ENCODE measurements at regions not wholly inside any gene's neighbourhood (a gene's known extent, or its start where the extent isn't known, plus 50 kb on each side); places are given as distances from the start of the nearest gene placed in this dataset.
"Not testable (repeated sequence)": the region's sequence is repeated elsewhere in the genome, so short reads cannot be mapped to it uniquely, and the experiment has no call there.

GRCh38 chr6:86459978-86460377 lies 477.4 kb upstream of the HTR1E start:
- no peak for DNase-seq

GRCh38 chr6:86456821-86457220 lies 480.5 kb upstream of the HTR1E start:
- DNase-seq, result no peak

DNA sequence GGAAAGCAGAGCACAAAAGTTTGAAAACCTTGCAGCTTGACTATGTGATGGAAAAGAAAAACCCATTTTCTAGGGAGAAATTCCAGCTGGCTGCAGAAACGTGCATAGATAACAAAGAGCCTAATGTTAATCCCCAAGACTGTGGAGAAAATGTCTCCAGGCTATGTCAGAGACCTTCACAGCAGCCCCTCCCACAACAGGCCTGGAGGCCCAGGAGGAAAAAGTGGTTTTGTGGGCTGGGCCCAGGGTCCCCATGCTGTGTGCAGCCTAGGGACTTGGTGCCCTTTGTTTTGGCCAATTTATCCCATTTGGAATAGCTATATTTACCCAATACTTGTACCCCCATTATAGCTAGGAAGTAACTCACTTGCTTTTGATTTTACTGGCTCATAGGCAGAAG lies 484.1 kb upstream of the HTR1E start:
- DNase-seq, result no peak

- DNase-seq, result no peak
These were observed 488.9 kb upstream of the HTR1E start for GRCh38 chr6:86448398-86448797.

- DNase-seq, result no peak
These were observed 496.7 kb upstream of the HTR1E start for GRCh38 chr6:86440608-86441007.

- no peak for DNase-seq
These were observed 513.8 kb upstream of the HTR1E start for GRCh38 chr6:86423571-86423970.

DNA sequence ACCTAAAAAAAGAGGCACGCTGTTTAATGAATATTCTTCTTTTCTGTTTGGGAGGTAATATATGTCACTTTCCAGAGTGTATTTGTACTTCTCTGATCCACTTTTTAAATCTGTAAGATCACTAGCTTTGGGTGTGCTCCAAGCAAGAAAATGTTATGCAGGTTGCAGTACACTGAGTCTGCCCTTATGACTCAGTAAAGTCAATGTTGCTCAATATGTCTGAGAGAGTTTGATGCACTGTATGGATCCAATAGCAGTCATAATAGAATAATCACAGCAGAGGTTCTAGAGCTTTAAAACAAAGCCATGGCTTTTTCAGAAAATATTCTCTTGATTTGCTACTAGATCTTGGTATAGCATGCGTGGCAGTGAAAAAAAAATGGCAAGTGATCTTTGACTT lies 525.3 kb upstream of the HTR1E start:
- DNase-seq, result no peak

DNA sequence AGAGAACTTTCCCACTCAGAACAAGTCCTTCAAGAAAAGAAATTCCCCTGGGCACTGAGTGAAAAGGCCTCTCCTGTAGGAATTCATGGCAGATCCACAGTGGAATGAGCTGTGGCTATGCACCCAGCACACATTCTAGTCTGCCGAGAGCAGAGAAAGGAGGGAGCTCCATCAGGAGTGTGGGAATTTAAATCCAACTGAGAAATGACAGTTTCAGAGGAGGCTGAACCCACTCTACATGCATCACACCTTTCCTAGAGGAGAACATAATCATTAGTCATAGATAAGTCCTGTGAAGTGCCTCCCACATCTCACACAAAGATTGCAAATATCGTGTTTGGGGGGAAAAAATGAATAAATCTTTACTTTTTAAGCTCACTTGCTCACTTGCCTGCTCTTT lies 530.2 kb upstream of the HTR1E start:
- DNase-seq, result no peak

- DNase-seq, result not testable (repeated sequence)
These were observed 544.5 kb upstream of the HTR1E start for GRCh38 chr6:86392850-86393249.

GRCh38 chr6:86380571-86381125 lies 556.7 kb upstream of the HTR1E start:
- no peak for DNase-seq

DNA sequence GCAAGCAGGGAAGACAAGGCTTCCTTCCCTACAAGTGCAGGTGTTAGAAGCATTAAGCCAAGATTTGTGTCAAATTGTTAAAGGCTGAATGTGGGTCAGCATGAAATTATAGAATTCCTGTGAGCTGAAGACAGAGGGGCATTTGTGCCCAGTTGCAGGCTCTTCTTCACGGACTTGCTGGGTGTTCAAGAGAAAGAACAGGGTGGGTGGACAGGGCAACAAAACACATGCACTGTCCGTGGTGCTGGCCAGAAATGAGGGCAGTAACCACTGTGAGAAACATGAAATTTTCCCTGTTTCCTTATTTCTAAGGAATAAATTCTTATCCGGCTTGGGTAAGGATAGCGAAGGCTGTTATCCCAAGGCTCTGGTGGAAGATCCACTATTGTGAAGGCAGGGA lies 579.5 kb upstream of the HTR1E start:
- DNase-seq, result no peak

GRCh38 chr6:86355271-86355670 lies 582.1 kb upstream of the HTR1E start:
- no peak for DNase-seq

- no peak for DNase-seq
These were observed 605.4 kb upstream of the HTR1E start for GRCh38 chr6:86331919-86332318.

GRCh38 chr6:86331265-86331840 lies 606.0 kb upstream of the HTR1E start:
- no peak for DNase-seq

GRCh38 chr6:86306210-86306609 lies 631.1 kb upstream of the HTR1E start:
- no peak for DNase-seq

DNA sequence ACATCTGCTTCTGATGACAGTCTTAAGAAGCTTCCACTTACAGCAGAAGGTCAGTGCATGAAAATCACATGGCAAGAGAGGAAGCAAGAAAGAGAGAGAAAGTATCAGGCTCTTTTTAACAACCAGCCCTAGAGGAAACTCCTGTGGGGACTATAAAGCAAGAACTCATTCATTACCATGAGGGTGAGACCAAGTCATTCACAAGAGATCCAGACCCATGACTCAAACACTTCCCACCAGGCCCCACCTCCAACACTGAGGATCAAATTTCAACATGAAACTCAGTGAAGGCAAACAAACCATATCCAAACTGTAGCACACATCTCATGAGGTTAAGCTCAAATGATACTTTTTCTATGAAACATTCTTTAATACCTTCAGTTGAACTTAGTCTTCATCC lies 643.2 kb upstream of the SYNCRIP start:
- DNase-seq, result no peak

- DNase-seq, result not testable (repeated sequence)
These were observed 642.3 kb upstream of the SYNCRIP start for GRCh38 chr6:86284809-86285480.

DNA sequence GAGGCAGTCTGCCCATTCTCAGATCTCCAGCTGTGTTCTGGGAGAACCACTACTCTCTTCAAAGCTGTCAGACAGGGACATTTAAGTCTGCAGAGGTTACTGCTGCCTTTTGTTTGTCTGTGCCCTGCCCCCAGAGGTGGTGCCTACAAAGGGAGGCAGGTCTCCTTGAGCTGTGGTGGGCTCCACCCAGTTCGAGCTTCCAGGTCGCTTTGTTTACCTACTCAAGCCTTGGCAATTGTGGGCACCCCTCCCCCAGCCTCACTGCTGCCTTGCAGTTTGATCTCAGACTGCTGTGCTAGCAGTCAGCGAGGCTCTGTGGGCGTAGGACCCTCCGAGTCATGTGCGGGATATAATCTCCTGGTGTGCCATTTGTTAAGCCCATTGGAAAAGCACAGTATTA lies 640.9 kb upstream of the SYNCRIP start:
- DNase-seq, result not testable (repeated sequence)

- no peak for DNase-seq
These were observed 633.4 kb upstream of the SYNCRIP start for GRCh38 chr6:86276056-86276455.

DNA sequence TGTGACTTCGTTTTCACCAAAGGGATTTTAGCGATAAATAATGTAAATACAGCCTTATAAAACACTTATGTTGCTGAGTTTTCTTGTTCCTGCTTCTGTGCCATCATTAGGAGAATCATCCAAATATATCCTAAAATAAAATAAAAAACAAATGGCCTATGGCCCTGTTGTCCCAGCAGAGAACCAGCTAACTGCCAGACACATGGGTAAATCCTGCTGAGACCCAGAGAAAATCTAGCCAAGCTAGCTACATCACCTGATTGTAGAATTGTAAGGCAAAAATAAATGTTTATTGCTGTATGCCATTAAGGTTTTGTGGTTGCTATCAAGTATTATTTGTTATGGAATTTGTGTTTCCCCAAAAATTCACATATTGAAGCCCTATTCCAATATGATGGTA lies 631.2 kb upstream of the SYNCRIP start:
- DNase-seq, result no peak

GRCh38 chr6:86256615-86257187 lies 614.0 kb upstream of the SYNCRIP start:
- no peak for DNase-seq

DNA sequence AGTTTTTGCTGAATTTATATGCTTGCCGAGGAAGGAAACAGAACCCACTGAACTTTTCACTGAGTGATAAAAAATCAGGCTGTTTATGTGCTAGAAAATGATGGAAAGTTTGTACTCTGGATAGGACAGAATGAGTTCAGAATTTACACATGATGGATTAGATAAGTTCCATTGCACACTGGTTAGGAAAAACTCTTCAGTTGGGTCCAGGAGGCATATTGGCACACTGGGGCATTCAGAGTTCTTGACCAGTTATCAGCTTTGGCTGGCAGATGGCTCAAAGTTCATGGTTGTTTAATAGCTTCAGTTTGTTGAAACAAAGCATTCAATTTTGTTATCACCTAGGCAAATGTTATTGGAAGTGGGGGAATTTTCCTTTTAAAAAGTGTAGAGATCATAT lies 613.3 kb upstream of the SYNCRIP start:
- no peak for DNase-seq

GRCh38 chr6:86251106-86251505 lies 608.4 kb upstream of the SYNCRIP start:
- no peak for DNase-seq

DNA sequence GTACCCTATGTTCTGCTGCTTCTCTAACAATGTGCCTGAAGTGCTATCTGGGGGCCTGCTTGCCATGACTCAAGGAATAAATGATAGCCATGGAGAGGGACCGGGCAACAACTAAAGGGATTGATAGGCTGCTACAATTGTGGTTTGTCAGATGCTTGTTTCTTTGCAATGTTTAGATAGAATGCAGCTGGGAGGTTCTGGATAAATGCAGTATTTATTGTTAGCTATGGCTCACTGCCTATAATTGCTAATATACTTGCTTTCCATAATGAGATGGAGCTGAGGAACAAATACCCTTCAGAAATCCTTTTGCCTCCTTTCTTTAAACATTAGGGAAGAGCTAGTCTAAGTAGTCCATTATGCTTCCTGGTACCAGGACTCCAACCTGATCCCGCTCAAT lies 575.2 kb upstream of the SYNCRIP start:
- no peak for DNase-seq
